IPS-15b (cell line): ENCODE measurements at regions not wholly inside any gene's neighbourhood (a gene's known extent, or its start where the extent isn't known, plus 50 kb on each side); places are given as distances from the start of the nearest gene placed in this dataset.

ENCODE experiments used
- H3K27me3 ChIP-seq: one replicate; pipeline ENCODE4 v1.6.1; 2013; ENCODE audit warnings: low read length; ENCODE audit not compliant: control insufficient read depth, insufficient read depth
- H3K36me3 ChIP-seq: one replicate; pipeline ENCODE4 v1.6.1; 2013; ENCODE audit warnings: low read length; ENCODE audit not compliant: control insufficient read depth, insufficient read depth
- H3K4me1 ChIP-seq: one replicate; pipeline ENCODE4 v1.6.1; 2013; ENCODE audit warnings: mild to moderate bottlenecking, low read length; ENCODE audit not compliant: control insufficient read depth, insufficient read depth
- H3K4me3 ChIP-seq: one replicate; pipeline ENCODE4 v1.5.1; 2013; ENCODE audit warnings: low read depth, low read length
- H3K9ac ChIP-seq: one replicate; pipeline ENCODE4 v1.6.1; 2013; ENCODE audit warnings: low read depth, mild to moderate bottlenecking, low read length
- H3K9me3 ChIP-seq: one replicate; pipeline ENCODE4 v1.6.1; 2013; ENCODE audit warnings: mild to moderate bottlenecking, low read length; ENCODE audit not compliant: control insufficient read depth, insufficient read depth

DNA sequence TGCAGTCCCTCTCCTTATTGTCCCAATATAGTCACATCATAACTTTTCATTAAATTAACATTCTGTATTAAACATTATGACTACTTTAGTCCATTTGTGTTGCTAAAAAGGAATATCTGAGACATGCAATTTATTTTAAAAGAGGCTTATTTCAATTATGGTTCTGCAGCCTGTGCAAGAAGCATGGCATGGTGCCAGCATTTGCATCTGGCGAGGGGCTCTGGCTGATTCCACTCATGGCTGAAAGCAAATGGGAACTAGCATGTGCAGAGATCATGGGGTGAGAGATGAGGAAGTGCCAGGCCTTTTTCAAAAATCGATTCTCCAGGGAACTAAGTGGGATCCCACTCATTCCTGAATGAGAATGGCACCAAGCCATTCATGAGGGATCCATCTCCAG, 476.3 kb upstream of the RPS6KA3 start:
- Histone ChIP-seq H3K9ac (no peak overlapping the region), H3K36me3 (no peaks in the 10 kb centered on the region), H3K4me3 (no peak overlapping the region), H3K9me3 (no peaks in the 10 kb centered on the region), H3K4me1 (no peaks in the 10 kb centered on the region), H3K27me3 (no peaks in the 10 kb centered on the region)

DNA sequence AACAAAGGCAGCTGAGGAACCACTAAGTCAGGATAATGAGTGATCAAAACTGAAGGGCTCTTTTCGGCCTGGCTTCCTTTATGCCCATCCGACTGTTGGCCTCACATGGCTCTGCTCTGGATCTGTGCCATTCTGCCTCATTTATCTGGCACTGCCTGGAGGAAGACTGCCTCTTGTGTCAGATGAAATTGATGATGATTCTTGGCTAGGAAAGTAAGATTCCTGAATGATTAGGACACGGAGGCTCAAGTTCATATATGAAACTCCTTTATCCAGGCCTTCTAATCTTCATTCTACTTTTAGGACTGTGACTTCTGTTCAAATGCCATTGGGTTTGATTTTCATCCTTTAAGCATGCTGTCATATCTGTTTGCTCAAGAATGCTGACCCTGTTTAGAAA, 475.4 kb upstream of the RPS6KA3 start:
- no peaks in the 10 kb centered on the region for H3K36me3 ChIP-seq
- H3K4me1 ChIP-seq = no peaks in the 10 kb centered on the region
- H3K27me3 ChIP-seq = no peaks in the 10 kb centered on the region
- no peaks in the 10 kb centered on the region for H3K9me3 ChIP-seq
- no peak overlapping the region for H3K4me3 ChIP-seq
- H3K9ac ChIP-seq = no peak overlapping the region

DNA sequence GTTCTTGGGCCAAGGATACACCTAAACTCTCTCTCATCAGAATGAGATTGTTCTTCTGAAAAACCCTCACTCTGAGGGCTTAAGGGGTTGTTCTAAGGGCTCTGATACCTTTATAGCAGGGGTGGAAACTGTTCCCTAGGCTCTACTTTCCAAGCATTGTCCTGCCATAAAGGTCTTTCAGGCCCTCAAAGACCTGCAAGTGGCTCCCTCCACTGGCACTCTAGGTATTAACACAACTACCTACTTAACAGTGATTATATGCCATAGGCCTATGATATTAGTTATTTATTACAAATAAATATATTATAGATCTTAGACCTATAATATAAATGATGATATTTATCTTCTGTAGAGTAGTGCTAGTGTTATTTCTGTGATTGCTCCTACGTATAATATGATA, 473.7 kb upstream of the RPS6KA3 start:
- no peaks in the 10 kb centered on the region for H3K27me3 ChIP-seq
- no peak overlapping the region for H3K4me3 ChIP-seq
- H3K9ac ChIP-seq = no peak overlapping the region
- no peaks in the 10 kb centered on the region for H3K4me1 ChIP-seq
- no peaks in the 10 kb centered on the region for H3K36me3 ChIP-seq
- no peaks in the 10 kb centered on the region for H3K9me3 ChIP-seq

DNA sequence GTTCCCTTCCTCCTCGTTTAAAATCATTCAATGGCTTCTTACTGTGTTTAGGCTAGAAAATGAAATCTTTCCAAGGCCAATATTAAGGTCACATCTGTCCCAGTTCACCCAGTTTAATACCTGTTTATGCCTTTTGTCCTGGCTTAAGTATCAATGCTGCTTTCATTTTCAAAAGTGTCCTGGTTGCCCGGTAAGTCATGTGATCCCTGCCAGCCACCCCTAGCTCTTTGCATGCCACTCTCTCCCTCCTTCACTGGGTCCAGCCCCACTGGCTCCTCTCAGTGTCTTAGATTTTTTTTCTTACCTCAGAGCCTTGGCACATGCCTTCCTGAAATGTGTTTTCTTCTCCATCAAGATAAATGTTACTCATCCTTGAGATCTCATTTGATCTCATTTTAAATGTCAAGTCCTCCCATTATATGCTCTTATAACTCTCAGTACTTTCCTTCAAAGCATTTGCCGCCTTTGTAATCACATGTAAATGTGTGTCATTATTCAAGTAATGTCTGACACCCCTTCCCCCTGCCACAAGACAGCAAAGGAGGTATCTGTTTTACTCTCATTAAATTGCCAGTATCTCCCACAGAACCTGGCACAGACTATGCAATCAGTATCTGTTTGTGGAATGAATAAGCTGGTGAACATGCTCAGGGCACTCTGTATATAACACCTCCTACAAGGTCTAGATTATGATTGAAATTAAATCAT, 472.5 kb upstream of the RPS6KA3 start:
- no peaks in the 10 kb centered on the region for H3K4me1 ChIP-seq
- H3K36me3 ChIP-seq = no peaks in the 10 kb centered on the region
- no peaks in the 10 kb centered on the region for H3K9me3 ChIP-seq
- H3K4me3 ChIP-seq = no peak overlapping the region
- H3K9ac ChIP-seq = no peak overlapping the region
- H3K27me3 ChIP-seq = no peaks in the 10 kb centered on the region

DNA sequence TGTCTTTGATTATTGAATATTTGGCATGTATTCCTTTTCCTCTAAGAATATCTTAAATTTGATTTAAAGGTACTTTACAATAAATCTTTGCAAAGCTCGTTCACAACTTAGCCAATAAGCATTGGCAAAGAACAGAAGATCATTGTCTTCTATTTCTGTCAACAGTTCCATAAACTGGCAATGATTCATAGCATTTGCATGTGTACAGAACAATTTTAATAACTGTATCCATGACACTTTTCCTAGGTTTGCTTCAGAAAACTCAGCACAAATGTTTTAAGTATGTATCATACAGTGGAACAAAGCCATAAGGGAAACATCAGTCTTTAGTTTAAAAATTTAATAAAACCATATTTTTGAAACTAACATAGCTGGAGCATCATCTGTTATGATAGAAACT, 462.7 kb upstream of the RPS6KA3 start:
- no peaks in the 10 kb centered on the region for H3K36me3 ChIP-seq
- H3K9me3 ChIP-seq = no peaks in the 10 kb centered on the region
- H3K4me3 ChIP-seq = no peak overlapping the region
- H3K27me3 ChIP-seq = no peaks in the 10 kb centered on the region
- H3K9ac ChIP-seq = no peak overlapping the region
- H3K4me1 ChIP-seq = no peaks in the 10 kb centered on the region

DNA sequence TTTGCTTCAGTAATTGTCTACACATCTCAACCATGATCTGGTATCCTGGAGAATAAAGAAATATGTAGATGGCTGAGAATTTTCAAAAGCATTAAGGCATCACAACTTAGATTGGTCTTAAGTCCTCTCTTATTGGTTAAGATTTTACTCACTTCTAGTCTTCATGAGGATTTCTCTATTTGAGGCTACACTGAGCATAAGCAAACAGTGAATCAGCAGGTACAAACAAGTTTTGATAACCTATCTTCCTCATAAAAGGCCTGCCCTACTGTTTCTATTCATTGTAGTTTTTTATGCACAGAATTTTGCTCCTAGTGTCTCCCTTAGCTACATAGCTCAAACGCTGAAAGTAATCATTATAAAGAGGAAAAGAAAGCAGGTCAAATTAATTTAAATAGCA, 460.7 kb upstream of the RPS6KA3 start:
- H3K4me3 ChIP-seq = no peak overlapping the region
- H3K9ac ChIP-seq = no peak overlapping the region
- no peaks in the 10 kb centered on the region for H3K4me1 ChIP-seq
- no peaks in the 10 kb centered on the region for H3K36me3 ChIP-seq
- H3K27me3 ChIP-seq = no peaks in the 10 kb centered on the region
- H3K9me3 ChIP-seq = no peaks in the 10 kb centered on the region

DNA sequence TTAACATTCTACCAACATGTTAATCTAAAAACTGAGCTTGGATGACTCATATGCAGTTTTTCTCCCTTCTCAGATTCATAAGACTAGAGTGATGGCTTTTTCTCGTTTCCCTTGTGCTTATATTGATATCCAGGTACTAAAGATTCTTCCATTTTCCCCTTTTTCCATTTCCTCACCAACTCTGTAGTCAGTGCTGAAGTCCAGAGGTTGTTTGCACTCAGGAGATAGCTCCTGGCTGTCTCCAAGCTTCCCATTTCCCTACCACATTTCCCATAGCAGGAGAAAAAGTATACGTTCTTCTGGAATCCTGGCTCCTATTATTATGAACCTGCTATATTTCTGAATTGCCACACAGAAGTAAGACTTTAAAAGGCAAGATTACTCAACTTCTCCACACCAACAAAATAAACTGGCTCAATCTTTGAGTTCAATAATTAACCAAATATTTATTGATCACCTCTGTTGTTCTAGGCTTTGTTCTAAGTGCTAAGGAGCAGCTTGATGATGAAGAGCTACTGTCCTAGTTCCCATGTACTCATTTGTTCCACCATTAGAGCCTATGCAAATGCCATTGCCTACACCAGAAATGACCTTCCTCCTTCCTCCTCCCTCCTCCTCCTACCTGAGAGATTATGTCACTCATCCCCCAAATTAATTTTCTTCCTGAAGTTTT, 454.4 kb upstream of the RPS6KA3 start:
- H3K9ac ChIP-seq = no peak overlapping the region
- no peaks in the 10 kb centered on the region for H3K27me3 ChIP-seq
- H3K4me1 ChIP-seq = peaks cover 8% of the 10 kb centered on the region
- no peaks in the 10 kb centered on the region for H3K9me3 ChIP-seq
- H3K4me3 ChIP-seq = no peak overlapping the region
- H3K36me3 ChIP-seq = no peaks in the 10 kb centered on the region

DNA sequence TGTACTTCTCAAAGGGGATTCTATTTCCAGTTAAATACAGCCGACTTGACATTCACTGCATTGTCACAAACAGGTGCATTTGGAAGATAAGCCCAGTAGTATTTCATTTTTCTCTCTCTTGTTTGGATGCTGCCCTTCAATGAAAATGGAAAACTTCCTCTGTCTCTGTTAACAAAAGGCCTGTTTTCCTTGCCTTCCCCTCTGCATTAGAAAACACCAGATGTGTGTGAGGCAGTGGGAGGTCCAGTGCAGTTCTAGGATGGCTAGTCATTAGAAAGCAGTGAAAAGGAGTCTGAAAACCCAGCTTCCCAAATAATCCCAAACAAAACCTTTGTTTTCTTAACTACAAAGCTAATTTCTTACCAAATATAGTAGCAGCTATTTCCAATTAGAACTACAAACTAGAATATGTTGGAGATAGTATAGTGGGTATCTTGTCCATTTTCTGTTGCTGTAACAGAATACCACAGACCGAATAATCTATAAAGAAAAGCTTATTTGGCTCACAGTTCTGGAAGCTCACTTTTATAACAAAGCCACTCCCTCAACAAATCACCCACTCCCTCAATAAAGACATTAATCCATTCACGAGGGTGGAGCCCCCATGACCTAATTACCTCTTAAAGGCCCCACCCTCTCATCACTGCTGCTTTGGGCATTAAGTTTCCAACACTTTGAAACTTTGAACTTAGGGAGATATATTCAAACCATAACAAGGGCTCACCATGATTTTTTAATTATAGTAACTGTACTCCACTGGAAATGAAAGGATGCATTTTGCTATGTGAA, 452.1 kb upstream of the RPS6KA3 start:
- Histone ChIP-seq H3K9me3 (no peaks in the 10 kb centered on the region), H3K27me3 (no peaks in the 10 kb centered on the region), H3K36me3 (no peaks in the 10 kb centered on the region), H3K9ac (no peak overlapping the region), H3K4me3 (no peak overlapping the region), H3K4me1 (peaks cover 8% of the 10 kb centered on the region)

DNA sequence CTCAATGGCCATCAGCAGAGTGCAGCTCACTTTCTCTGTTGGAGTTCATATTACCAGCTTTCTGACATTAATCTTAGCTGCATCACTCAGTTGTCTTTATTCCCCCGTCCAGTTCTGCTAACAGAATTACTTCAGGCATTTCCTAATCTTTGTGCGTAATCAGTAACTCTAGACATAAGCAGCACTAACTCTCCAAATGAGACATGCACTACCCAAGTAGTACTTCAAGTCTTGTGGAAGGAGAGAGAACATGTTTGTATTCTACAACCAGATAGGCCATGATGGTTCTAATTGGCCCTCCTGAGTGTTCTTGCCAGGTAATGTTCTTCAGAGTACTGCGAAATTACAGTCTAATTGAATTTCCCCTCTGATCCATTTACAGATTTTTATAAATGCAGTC, 448.5 kb upstream of the RPS6KA3 start:
- H3K9me3 ChIP-seq = no peaks in the 10 kb centered on the region
- peaks cover 8% of the 10 kb centered on the region for H3K4me1 ChIP-seq
- H3K27me3 ChIP-seq = no peaks in the 10 kb centered on the region
- H3K4me3 ChIP-seq = no peak overlapping the region
- H3K36me3 ChIP-seq = no peaks in the 10 kb centered on the region
- H3K9ac ChIP-seq = no peak overlapping the region

DNA sequence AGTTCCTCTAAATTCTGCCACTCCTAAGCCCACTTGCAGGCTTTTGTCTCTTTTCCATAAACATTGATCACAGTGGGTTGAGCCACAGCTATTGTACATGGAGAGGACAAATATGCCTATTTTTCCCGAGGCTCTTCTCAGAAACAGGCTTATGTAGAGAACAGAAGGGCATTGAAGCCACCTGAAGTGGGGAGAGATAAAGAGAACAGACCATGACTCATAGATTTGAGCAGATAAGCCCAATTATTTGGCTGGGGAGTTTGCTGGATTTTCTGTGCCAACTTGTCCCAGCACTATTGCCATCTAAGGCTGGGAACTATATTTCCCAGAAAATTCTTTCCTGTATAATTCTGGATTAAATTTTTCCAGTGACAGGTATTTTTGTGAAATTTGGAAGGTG, 446.1 kb upstream of the RPS6KA3 start:
- Histone ChIP-seq H3K9me3 (no peaks in the 10 kb centered on the region), H3K9ac (no peak overlapping the region), H3K4me1 (peaks cover under 1% of the 10 kb centered on the region), H3K27me3 (no peaks in the 10 kb centered on the region), H3K36me3 (no peaks in the 10 kb centered on the region), H3K4me3 (no peak overlapping the region)

DNA sequence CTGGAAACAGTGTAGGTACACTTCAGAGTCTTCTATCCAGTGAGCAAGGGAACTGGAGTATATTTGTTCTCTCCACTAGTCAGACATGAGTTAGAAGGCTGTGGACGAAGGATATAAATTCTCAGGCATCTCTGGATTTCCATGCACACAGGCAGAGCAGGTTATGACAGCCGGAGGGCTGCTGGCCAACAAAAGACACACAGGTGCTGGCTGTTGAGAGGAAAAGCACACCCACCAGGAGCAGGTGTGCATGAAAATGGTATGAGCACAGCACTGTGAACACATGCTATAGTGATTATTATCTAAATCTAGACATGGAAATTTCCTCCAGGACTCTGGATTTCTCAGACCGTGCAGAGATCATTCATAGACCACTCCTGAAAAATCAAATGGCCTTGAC, 444.7 kb upstream of the RPS6KA3 start:
- Histone ChIP-seq H3K4me3 (no peak overlapping the region), H3K4me1 (no peaks in the 10 kb centered on the region), H3K27me3 (no peaks in the 10 kb centered on the region), H3K36me3 (no peaks in the 10 kb centered on the region), H3K9me3 (no peaks in the 10 kb centered on the region), H3K9ac (no peak overlapping the region)

DNA sequence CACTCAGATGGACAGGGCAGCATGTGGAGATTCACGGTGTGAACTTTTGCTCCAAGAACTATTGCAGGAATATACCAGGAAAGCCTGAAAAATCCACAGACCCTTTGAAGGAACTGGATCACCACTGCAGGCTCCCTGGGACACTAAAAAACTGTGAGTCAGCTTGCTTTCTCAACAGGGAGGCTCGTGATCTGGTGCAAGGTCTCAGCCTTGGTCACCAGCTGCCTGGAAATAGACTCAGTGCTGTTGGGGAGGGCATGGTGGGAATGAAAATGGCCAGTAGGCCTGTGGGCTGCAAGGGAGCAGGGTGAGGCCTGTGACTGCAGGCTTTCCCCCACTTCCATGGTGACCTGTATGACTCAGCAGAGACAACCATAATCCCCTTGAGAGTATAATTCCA, 426.4 kb upstream of the RPS6KA3 start:
- Histone ChIP-seq H3K4me1 (no peaks in the 10 kb centered on the region), H3K9ac (no peak overlapping the region), H3K4me3 (no peak overlapping the region), H3K36me3 (no peaks in the 10 kb centered on the region), H3K9me3 (no peaks in the 10 kb centered on the region), H3K27me3 (no peaks in the 10 kb centered on the region)
